ENCODE measurements at regions not wholly inside any gene's neighbourhood (a gene's known extent, or its start where the extent isn't known, plus 50 kb on each side); places are given as distances from the start of the nearest gene placed in this dataset.

DNA sequence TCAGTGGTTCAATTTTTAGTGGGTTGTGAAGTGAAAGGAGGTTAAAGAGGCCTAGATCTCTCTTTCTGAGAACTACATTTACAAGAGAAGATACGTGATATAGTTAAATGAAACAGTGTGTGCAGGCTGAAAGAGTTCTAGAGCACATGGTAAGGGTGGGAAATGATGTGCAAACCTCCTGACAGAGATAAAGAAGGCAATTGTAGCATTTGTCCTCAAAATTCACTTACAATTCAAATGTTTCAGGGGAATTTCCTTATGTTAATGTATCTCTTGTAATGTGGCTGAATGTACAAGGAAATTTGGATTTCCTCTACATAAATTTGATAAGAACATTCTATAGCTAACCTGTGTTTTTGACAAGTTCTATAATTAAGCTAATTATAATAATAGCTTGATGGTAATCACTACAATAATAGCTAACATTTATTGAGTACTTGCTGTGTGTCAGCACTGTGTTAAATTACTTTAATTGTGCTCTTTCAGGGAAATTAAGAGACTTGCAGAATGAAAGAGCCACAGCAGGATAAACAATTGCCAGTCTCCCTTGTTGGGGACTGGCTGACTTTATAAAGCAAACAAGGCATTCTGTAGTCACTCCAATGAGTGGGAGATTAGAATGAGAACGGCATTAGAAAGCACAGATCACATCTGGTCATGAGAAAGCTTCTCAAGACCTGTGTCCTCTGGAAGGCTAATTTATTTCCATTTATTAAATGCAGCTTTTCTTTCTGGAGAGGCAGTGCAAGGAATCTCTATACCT is 139.7 kb upstream of the TMEM72 start (continued):
- no peak for TF ChIP-seq ZNF3 (CRISPR knock-in tag; IDR thresholded peaks at IDR 0.05)
- no peak for TF ChIP-seq ZNF174 (CRISPR knock-in tag; IDR thresholded peaks at IDR 0.05)
- no peak for TF ChIP-seq DPF2 (IDR thresholded peaks at IDR 0.05)
- TF ChIP-seq, protein P1, sequence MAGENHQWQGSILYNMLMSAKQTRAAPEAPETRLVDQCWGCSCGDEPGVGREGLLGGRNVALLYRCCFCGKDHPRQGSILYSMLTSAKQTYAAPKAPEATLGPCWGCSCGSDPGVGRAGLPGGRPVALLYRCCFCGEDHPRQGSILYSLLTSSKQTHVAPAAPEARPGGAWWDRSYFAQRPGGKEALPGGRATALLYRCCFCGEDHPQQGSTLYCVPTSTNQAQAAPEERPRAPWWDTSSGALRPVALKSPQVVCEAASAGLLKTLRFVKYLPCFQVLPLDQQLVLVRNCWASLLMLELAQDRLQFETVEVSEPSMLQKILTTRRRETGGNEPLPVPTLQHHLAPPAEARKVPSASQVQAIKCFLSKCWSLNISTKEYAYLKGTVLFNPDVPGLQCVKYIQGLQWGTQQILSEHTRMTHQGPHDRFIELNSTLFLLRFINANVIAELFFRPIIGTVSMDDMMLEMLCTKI (IDR thresholded peaks at IDR 0.05; ENCODE audit: partially characterized antibody), result no peak
- no peak for TF ChIP-seq TARDBP (IDR thresholded peaks at IDR 0.05)
- TF ChIP-seq, protein P2, sequence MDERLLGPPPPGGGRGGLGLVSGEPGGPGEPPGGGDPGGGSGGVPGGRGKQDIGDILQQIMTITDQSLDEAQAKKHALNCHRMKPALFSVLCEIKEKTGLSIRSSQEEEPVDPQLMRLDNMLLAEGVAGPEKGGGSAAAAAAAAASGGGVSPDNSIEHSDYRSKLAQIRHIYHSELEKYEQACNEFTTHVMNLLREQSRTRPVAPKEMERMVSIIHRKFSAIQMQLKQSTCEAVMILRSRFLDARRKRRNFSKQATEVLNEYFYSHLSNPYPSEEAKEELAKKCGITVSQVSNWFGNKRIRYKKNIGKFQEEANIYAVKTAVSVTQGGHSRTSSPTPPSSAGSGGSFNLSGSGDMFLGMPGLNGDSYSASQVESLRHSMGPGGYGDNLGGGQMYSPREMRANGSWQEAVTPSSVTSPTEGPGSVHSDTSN (CRISPR knock-in tag; IDR thresholded peaks at IDR 0.05; ENCODE audit: low read depth), result no peak
- TF ChIP-seq, protein P2 (tag; conservative IDR thresholded peaks at IDR 0.05; ENCODE audit: low read depth), result no peak
- TF ChIP-seq, protein P3, sequence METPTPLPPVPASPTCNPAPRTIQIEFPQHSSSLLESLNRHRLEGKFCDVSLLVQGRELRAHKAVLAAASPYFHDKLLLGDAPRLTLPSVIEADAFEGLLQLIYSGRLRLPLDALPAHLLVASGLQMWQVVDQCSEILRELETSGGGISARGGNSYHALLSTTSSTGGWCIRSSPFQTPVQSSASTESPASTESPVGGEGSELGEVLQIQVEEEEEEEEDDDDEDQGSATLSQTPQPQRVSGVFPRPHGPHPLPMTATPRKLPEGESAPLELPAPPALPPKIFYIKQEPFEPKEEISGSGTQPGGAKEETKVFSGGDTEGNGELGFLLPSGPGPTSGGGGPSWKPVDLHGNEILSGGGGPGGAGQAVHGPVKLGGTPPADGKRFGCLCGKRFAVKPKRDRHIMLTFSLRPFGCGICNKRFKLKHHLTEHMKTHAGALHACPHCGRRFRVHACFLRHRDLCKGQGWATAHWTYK (CRISPR knock-in tag; IDR thresholded peaks at IDR 0.05), result no peak
- no peak for TF ChIP-seq ZSCAN32 (CRISPR knock-in tag; IDR thresholded peaks at IDR 0.05)
- TF ChIP-seq, protein P4, sequence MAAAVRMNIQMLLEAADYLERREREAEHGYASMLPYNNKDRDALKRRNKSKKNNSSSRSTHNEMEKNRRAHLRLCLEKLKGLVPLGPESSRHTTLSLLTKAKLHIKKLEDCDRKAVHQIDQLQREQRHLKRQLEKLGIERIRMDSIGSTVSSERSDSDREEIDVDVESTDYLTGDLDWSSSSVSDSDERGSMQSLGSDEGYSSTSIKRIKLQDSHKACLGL (CRISPR knock-in tag; IDR thresholded peaks at IDR 0.05; ENCODE audit: borderline replicate concordance, poor library complexity, severe bottlenecking), result no peak
- TF ChIP-seq SMARCC2 (IDR thresholded peaks at IDR 0.05; ENCODE audit: low read depth), result no peak

All from K562 (cell line).